Immature natural killer cell (primary cell): ENCODE measurements at regions not wholly inside any gene's neighbourhood (a gene's known extent, or its start where the extent isn't known, plus 50 kb on each side); places are given as distances from the start of the nearest gene placed in this dataset.

Experiments
- DNase-seq, 3 donors: peaks; one replicate each; pipeline ENCODE4 v3.0.0; 2022; ENCODE audit warnings: mixed read lengths in 1 of 3
- H3K27ac Mint-ChIP-seq, 6 donors: one replicate each; pipeline ENCODE4 v1.8.0; 2020; ENCODE audit warnings: mixed read lengths in 6 of 6, mild to moderate bottlenecking in 5 of 6, inconsistent platforms in 4 of 6, moderate library complexity in 3 of 6
- H3K27me3 Mint-ChIP-seq, 3 donors: one replicate each; pipeline ENCODE4 v1.8.0; 2020 to 2021; ENCODE audit warnings: low read depth in 3 of 3, mild to moderate bottlenecking in 3 of 3, mixed read lengths in 3 of 3, moderate library complexity in 3 of 3, inconsistent platforms in 1 of 3
- H3K36me3 Mint-ChIP-seq, 3 donors: one replicate each; pipeline ENCODE4 v1.8.0; 2020; ENCODE audit warnings: mixed read lengths in 3 of 3, inconsistent platforms in 2 of 3, mild to moderate bottlenecking in 2 of 3
- H3K4me1 Mint-ChIP-seq, 2 donors: one replicate each; pipeline ENCODE4 v1.8.0; 2020; ENCODE audit warnings: inconsistent platforms in 2 of 2, mild to moderate bottlenecking in 2 of 2, mixed read lengths in 2 of 2, moderate library complexity in 1 of 2
- H3K4me3 Mint-ChIP-seq, 5 donors: one replicate each; pipeline ENCODE4 v1.8.0; 2020; ENCODE audit warnings: mild to moderate bottlenecking in 5 of 5, mixed read lengths in 5 of 5, inconsistent platforms in 3 of 5, moderate library complexity in 3 of 5
- H3K9me3 Mint-ChIP-seq, 6 donors: one replicate each; pipeline ENCODE4 v1.8.0; 2020; ENCODE audit warnings: mild to moderate bottlenecking in 6 of 6, mixed read lengths in 6 of 6, inconsistent platforms in 4 of 6, moderate library complexity in 3 of 6

DNA sequence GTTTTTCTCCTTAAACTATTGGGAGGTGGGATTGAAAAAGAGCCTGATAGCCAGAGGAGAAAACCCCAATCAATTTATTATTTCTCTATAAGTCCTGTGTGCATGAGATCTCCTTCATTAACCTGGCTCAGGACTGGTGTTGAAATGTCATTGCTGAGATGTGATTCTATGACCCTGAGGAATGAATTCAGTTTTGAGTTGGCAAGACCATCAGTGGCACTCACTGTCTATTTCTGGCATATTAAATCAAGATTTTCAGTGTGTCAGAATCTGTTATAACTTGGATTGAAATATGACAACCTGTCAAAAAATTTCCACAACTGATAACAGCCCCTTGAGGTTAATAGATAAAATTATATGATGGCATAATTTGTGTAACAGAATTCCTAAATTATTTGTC is 431.1 kb downstream of the TFAP2B start:
- DNase-seq, result no peak
- Mint-ChIP-seq H3K27ac (no peak overlapping the region), H3K27me3 (no peaks in the 10 kb centered on the region)

GRCh38 chr6:51250317-51250716 is 431.6 kb downstream of the TFAP2B start:
- Mint-ChIP-seq H3K4me1 (no peaks in the 10 kb centered on the region), H3K27me3 (no peaks in the 10 kb centered on the region), H3K4me3 (no peak overlapping the region), H3K9me3 (peaks cover 0 to 18% (median 3%) of the 10 kb centered on the region in 6 donors), H3K27ac (no peak overlapping the region), H3K36me3 (no peaks in the 10 kb centered on the region)
- DNase-seq, result no peak

More for the DNA sequence above, 431.1 kb downstream of the TFAP2B start:
- no peaks in the 10 kb centered on the region for H3K4me1 Mint-ChIP-seq
- peaks cover 0 to 18% (median 3%) of the 10 kb centered on the region in 6 donors for H3K9me3 Mint-ChIP-seq
- H3K36me3 Mint-ChIP-seq, result no peaks in the 10 kb centered on the region
- no peak overlapping the region for H3K4me3 Mint-ChIP-seq

GRCh38 chr6:51257938-51258337 is 439.3 kb downstream of the TFAP2B start:
- DNase-seq, result no peak
- H3K4me3 Mint-ChIP-seq, result no peak overlapping the region
- H3K27ac Mint-ChIP-seq, result no peak overlapping the region
- no peaks in the 10 kb centered on the region for H3K4me1 Mint-ChIP-seq
- H3K9me3 Mint-ChIP-seq, result peaks cover 0 to 6% (median 0%) of the 10 kb centered on the region in 6 donors
- H3K27me3 Mint-ChIP-seq, result no peaks in the 10 kb centered on the region
- H3K36me3 Mint-ChIP-seq, result no peaks in the 10 kb centered on the region

DNA sequence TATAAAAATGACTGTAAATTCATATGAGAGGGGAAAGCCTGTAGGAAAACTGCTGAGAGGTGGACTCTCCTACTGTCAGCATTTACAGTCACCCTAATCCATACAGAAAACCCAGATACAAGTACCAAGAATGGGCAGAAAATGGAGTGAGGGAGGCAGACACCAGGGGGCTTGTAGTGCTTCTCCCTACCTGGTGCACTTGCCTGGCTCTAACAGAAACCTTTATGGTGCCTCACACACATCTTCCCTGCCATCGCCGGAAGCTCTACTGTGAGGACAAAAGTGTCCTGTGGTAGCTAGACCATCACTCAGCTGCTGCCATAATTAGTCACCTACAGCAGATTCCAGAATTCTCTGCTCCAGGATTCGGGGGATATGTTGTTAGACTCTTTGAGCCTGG is 441.3 kb downstream of the TFAP2B start:
- H3K27ac Mint-ChIP-seq, result no peak overlapping the region
- DNase-seq, result no peak
- H3K27me3 Mint-ChIP-seq, result no peaks in the 10 kb centered on the region
- no peak overlapping the region for H3K4me3 Mint-ChIP-seq
- no peaks in the 10 kb centered on the region for H3K4me1 Mint-ChIP-seq
- no peaks in the 10 kb centered on the region for H3K36me3 Mint-ChIP-seq
- H3K9me3 Mint-ChIP-seq, result peaks cover 0 to 11% (median 4%) of the 10 kb centered on the region in 6 donors

GRCh38 chr6:51261691-51262090 is 443.0 kb downstream of the TFAP2B start:
- DNase-seq, result no peak
- Mint-ChIP-seq H3K4me3 (no peak overlapping the region), H3K4me1 (no peaks in the 10 kb centered on the region), H3K27ac (no peak overlapping the region), H3K27me3 (peaks cover 0 to 2% (median 0%) of the 10 kb centered on the region in 3 donors), H3K9me3 (peaks cover 3 to 20% (median 10%) of the 10 kb centered on the region in 6 donors), H3K36me3 (no peaks in the 10 kb centered on the region)

DNA sequence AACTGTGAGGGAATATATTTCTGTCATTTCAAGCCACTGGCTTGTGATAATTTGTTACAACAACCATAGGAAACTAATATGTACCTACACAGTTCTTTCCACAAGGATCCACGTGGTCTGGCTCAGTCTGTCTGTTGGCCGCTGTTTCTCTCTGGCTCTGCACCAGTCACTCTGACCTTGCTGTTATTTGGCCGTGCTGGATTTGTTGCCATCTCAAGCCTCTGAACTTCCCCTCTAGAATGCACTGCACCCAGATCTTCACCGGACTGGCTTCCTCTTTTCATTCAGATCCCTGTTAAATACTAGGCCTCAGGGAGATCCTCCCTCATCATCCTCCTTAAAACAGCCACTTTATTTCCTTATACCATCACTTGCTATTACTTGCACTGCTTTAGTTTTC is 446.8 kb downstream of the TFAP2B start:
- Mint-ChIP-seq H3K9me3 (peaks cover 3 to 27% (median 11%) of the 10 kb centered on the region in 6 donors), H3K4me1 (no peaks in the 10 kb centered on the region), H3K36me3 (no peaks in the 10 kb centered on the region)

GRCh38 chr6:51266604-51267003 is 447.9 kb downstream of the TFAP2B start:
- H3K36me3 Mint-ChIP-seq, result no peaks in the 10 kb centered on the region
- H3K27me3 Mint-ChIP-seq, result peaks cover 0 to 2% (median 0%) of the 10 kb centered on the region in 3 donors
- H3K4me3 Mint-ChIP-seq, result no peak overlapping the region
- no peaks in the 10 kb centered on the region for H3K4me1 Mint-ChIP-seq
- H3K9me3 Mint-ChIP-seq, result peaks cover 3 to 27% (median 12%) of the 10 kb centered on the region in 6 donors
- no peak for DNase-seq
- H3K27ac Mint-ChIP-seq, result no peak overlapping the region

More for the DNA sequence above, 446.8 kb downstream of the TFAP2B start:
- Mint-ChIP-seq H3K27ac (no peak overlapping the region), H3K4me3 (no peak overlapping the region), H3K27me3 (peaks cover 0 to 2% (median 0%) of the 10 kb centered on the region in 3 donors)
- DNase-seq, result no peak

GRCh38 chr6:51268666-51269065 is 450.0 kb downstream of the TFAP2B start:
- H3K4me1 Mint-ChIP-seq, result no peaks in the 10 kb centered on the region
- DNase-seq, result no peak
- H3K27ac Mint-ChIP-seq, result no peak overlapping the region
- peaks cover 7 to 30% (median 12%) of the 10 kb centered on the region in 6 donors for H3K9me3 Mint-ChIP-seq
- H3K36me3 Mint-ChIP-seq, result no peaks in the 10 kb centered on the region
- H3K27me3 Mint-ChIP-seq, result peaks cover 0 to 2% (median 0%) of the 10 kb centered on the region in 3 donors
- no peak overlapping the region for H3K4me3 Mint-ChIP-seq

- no peaks in the 10 kb centered on the region for H3K36me3 Mint-ChIP-seq
- H3K4me1 Mint-ChIP-seq, result no peaks in the 10 kb centered on the region
- no peak for DNase-seq
- H3K4me3 Mint-ChIP-seq, result no peak overlapping the region
- H3K27ac Mint-ChIP-seq, result no peak overlapping the region
- peaks cover 0 to 2% (median 0%) of the 10 kb centered on the region in 3 donors for H3K27me3 Mint-ChIP-seq
- H3K9me3 Mint-ChIP-seq, result peaks cover 4 to 22% (median 12%) of the 10 kb centered on the region in 6 donors
Observed at GRCh38 chr6:51269876-51270275, 451.2 kb downstream of the TFAP2B start.

GRCh38 chr6:51271615-51272014 is 452.9 kb downstream of the TFAP2B start:
- Mint-ChIP-seq H3K36me3 (no peaks in the 10 kb centered on the region), H3K4me3 (no peak overlapping the region), H3K9me3 (peaks cover 4 to 10% (median 7%) of the 10 kb centered on the region in 6 donors), H3K4me1 (no peaks in the 10 kb centered on the region), H3K27me3 (no peaks in the 10 kb centered on the region), H3K27ac (no peak overlapping the region)
- no peak for DNase-seq

- Mint-ChIP-seq H3K27ac (no peak overlapping the region), H3K27me3 (peaks cover 0 to 2% (median 0%) of the 10 kb centered on the region in 3 donors), H3K36me3 (no peaks in the 10 kb centered on the region), H3K9me3 (peaks cover 4 to 16% (median 13%) of the 10 kb centered on the region in 6 donors), H3K4me3 (no peak overlapping the region), H3K4me1 (no peaks in the 10 kb centered on the region)
- no peak for DNase-seq
Observed at GRCh38 chr6:51273228-51273961, 454.7 kb downstream of the TFAP2B start.

- H3K9me3 Mint-ChIP-seq, result peaks cover 4 to 23% (median 7%) of the 10 kb centered on the region in 6 donors
- no peak for DNase-seq
- no peaks in the 10 kb centered on the region for H3K4me1 Mint-ChIP-seq
- no peak overlapping the region for H3K27ac Mint-ChIP-seq
- no peak overlapping the region for H3K4me3 Mint-ChIP-seq
- H3K27me3 Mint-ChIP-seq, result peaks cover 0 to 2% (median 0%) of the 10 kb centered on the region in 3 donors
- no peaks in the 10 kb centered on the region for H3K36me3 Mint-ChIP-seq
Observed at GRCh38 chr6:51277474-51277873, 458.8 kb downstream of the TFAP2B start.

- Mint-ChIP-seq H3K4me1 (no peaks in the 10 kb centered on the region), H3K27ac (no peak overlapping the region), H3K4me3 (no peak overlapping the region), H3K36me3 (no peaks in the 10 kb centered on the region), H3K9me3 (peaks cover 0 to 22% (median 8%) of the 10 kb centered on the region in 6 donors), H3K27me3 (peaks cover 0 to 2% (median 0%) of the 10 kb centered on the region in 3 donors)
- no peak for DNase-seq
Observed at GRCh38 chr6:51282026-51282425, 463.4 kb downstream of the TFAP2B start.

DNA sequence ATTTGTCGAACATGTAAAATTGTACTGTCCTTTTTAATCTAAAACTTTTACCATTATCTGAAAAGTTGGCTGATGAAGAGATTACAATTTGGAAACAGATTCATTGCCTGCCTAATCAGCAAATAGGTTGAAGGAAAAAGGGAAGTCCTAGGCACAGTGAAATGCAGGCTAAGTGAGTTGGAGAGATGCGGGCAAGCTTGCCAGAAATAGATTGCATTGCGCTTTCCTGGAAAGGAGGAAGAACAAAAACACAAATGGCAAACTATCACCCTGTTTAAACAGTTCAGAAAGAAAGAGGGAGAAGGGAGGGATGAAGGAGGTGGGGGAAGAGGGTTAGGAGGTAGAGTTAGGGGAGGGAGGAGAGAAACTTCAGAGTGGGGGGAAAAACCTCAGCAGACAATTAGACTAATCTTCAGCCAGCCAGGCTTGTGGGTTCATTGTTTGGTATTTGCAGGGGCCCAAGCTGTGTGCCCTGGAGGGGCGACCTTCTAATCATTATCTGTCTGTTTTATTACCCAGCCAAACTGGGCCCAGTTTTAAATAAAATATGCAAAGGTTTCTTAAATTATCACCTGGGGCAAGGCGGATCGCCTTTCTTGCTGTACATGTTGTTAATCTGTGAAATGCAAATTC is 465.2 kb downstream of the TFAP2B start:
- Mint-ChIP-seq H3K27me3 (no peaks in the 10 kb centered on the region), H3K4me3 (no peak overlapping the region), H3K9me3 (peaks cover 0 to 26% (median 4%) of the 10 kb centered on the region in 6 donors), H3K36me3 (no peaks in the 10 kb centered on the region), H3K27ac (no peak overlapping the region), H3K4me1 (no peaks in the 10 kb centered on the region)
- no peak for DNase-seq
